Cerebellar cortex (tissue), 1 donor: ENCODE measurements at regions not wholly inside any gene's neighbourhood (a gene's known extent, or its start where the extent isn't known, plus 50 kb on each side); places are given as distances from the start of the nearest gene placed in this dataset.

Experiments
- DNase-seq: peaks from one replicate; pipeline ENCODE4 v3.0.0-alpha.2; 2015; ENCODE audit warnings: low spot score

- no peak for DNase-seq
These were observed 413.2 kb downstream of the CDH26 start for GRCh38 chr20:60371384-60371783.

GRCh38 chr20:60372275-60372674 is 414.1 kb downstream of the CDH26 start:
- no peak for DNase-seq

DNA sequence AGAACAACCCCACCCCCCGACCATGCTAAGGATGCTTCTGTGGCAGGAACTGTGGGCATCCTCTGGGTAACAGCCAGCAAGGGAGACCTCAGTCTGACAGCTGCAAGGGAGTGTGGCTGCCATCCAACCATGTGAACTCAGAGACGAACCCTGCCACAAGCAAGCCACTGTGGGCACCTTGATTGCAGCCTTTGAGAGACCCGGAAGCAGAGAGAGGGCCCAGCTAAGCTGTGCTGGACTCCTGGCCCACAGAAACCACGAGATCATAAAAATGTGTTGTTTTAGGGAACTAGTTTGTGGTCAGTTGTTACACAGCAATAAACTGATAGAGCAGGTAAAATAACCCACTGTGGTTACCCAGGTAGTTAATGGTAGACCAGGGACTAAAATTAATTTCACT is 414.6 kb downstream of the CDH26 start:
- DNase-seq: no peak

DNA sequence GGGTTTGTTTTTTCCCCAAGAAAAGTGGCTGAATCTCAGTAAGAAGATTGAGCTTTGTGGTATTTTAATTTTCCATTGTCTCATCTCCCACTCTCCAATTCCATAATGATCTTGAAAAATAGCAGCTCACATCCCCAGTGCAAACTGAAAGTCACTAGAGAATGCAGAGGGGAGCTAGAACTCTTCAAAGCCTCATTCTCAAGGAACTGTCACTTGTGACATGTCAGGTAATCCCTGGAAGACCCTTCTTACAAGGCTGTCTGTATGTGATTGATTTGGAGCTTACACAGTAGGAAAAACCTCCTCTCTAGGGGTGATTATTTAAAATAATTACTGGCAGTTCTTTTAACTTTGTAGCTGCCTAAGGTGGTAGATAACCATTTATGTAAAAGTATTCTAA is 420.4 kb downstream of the CDH26 start:
- DNase-seq: no peak

DNA sequence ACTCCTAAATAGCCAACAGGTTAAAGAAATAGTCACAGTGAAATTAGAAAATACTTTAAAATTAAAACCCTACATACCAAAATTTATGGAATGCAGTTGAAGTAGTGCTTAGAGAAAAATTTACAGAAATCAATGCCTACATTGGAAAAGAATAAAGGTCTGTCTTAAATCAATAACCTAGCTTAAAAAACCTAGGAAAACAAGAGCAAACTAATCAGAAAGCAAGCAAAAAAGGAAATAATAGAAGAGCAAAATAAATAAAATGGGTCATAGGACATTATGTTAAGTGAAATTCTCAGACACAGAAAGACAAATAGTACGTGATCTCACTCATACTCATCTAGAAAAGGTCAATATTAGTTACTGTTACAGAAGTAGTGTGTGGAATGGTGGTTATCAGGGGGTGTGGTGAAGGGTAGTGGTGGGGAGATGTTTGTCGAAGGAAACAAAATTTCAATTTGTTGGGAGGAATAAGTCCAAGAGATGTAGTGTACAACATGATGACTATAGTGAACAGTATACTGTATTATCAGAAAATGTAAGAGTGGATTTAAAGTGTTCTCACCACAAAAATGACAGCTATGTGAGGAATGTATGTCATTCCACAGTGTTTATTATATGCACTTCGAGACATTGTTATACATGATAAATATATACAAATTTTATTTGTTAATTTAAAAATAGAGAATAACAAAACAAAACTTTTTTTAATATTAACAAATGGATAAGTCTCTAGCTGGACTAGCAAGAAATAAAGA is 423.6 kb downstream of the CDH26 start:
- DNase-seq: no peak

- DNase-seq: no peak
These were observed 431.2 kb downstream of the CDH26 start for GRCh38 chr20:60389441-60389840.

DNA sequence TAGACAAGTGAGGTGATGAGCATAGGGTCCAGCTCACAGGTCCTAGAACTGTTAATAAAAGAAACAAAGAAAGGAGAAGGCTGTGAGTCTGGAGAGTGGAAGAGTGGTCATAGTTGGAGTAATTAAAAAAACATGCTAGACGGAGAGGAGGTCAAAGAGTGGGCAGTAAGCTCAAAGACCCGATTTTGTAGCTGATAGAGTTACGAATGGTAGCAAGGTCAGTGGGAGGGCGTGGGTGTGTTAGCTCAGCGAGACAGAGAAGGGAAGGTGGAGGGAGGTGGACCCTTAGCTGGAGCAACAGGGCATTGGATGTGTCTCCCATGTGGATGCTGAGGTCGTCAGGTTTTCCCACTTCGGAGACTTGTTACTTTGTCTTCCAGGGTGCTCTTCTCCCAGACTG is 431.7 kb downstream of the CDH26 start:
- DNase-seq: no peak

DNA sequence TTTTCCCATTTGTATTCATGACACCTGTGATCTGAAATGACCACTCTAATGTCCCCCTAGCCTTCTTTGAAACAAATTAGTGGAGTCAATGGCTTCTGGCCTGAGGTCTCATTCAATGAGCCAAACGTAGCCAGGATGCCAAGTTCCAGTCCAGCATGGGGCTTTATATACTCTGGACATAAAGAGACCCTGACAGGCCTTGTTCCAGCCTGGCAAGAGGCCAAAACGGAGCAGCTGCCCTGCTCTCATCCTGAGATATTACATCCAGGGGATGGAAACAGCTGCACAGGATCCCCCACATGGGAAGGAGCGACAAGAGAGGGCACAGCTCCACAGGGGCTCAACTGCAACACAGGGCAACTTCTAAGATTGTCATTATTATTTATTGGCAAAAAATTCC is 437.8 kb downstream of the CDH26 start:
- no peak for DNase-seq

GRCh38 chr20:60400567-60400966 is 442.3 kb downstream of the CDH26 start:
- DNase-seq: no peak

DNA sequence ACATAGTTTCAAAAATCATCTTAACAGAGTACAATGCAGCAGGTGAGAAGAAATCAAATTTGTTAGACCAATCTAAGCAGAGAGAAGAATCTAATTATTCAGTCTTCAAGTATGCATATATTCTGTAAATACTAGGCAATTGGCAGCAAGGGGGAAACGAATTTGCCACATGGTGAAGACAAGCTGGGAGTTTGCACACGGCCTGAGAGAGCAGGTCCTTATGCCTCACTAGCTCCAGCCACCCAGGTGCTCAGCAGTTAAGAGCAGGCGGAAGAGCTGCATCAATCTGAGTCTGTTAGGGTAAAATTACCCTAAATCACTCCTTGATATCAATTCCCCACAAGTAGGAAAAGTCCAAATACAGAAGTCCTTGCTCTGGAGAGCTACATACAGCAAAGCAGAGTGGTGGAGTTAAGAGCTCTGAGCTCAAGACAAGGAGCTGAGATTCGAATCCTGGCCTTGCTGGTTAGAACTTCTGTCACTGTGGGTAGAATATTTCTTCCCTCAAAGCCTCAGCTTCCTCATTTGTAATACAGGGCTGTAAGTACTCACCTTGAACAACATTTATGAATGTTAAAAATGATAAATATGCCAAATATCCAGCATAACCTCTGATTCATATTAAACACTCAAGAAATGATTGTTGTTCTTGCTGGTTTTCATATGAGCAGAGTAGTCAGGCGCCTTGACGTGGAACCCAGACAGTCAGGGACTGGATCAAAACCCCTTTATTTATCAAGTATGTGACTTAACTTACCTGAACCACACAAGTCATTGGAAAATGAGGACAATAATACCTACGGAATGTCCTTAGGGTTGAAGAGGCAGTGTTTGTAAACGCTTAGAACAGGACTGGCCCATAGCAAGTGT is 444.2 kb downstream of the CDH26 start:
- no peak for DNase-seq

- DNase-seq: no peak
These were observed 445.0 kb downstream of the CDH26 start for GRCh38 chr20:60403105-60403741.

GRCh38 chr20:60407011-60407771 is 449.0 kb downstream of the CDH26 start:
- DNase-seq: no peak

DNA sequence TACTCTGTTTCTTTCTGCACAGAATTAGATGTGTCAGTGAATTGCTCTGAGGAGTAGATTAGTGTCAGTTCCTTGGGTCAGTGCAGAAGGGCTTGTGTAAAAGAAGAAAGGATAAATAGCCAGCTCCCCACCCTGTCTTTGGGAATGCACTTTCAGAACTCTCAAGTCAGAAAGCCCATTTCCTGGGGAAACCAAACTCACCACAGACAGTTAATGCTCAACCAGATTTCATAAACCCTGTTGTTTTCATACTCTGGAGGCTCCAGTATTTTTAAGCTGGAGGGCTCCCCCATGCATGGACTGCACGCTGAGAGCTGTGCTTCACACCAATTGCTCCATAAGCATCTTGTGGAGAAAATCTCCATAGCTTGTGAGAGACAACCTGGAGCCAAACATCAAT is 449.7 kb downstream of the CDH26 start:
- no peak for DNase-seq

GRCh38 chr20:60408435-60408834 is 450.2 kb downstream of the CDH26 start:
- DNase-seq: no peak

GRCh38 chr20:60410618-60411264 is 452.5 kb downstream of the CDH26 start:
- DNase-seq: no peak

- no peak for DNase-seq
These were observed 453.6 kb downstream of the CDH26 start for GRCh38 chr20:60411813-60412212.

DNA sequence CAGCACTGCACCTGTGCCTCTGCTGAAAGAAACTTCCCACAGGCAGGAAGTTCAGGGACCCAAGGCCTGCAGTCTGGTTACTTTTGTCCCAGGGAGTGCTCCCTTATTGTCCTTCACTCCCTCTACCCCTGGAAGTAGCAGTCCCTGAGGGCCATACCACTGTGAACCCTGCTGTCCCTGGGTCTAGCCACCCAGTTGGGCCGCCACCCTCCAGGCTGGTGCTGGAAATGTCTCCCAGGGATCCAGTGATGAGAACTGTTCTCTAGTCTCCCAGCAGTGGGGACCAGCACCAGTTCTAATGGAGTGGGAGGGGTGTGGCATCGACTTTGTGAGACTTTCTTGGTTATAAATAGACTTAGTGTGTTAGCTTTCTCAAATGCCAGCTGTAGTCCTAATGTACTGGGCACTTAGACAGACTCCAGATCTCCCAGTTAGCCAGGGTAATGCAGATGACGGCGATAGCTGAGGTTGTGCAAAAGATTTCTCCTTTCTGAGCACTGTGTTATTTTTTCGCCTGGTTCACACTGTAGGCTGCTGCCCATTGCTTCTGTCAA is 462.5 kb downstream of the CDH26 start:
- DNase-seq: no peak

GRCh38 chr20:60422848-60423247 is 464.6 kb downstream of the CDH26 start:
- DNase-seq: no peak

DNA sequence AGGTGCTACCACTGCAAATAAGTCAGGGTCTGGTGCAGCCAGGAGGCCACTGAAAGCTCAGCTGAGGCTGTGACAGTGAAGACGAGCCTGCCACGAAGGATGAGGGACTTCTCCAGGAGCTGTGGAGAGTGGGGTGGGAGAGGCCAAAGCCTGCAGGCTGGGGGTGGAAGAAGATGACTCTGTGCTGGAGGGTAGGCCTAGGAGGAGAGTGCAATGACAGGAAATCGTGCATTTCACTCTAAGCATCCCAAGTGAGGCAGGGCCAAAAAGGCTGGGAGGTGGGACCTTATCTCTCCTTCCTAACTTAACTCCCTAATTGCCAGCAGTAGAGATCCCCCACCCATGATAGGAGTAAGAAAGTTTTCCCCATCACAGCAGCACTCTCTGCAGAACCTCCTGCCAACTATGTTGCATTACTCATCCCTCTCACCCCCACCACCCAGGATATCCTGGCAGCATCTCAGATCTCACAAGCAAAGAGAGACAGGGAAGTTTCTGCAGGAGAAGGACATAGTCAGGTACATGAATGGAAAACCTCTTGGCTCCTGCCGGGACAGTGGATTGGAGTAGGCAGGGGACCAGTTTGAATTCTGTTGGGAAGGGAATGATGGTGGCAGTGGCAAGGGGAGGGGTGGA is 466.2 kb downstream of the CDH26 start:
- no peak for DNase-seq

DNA sequence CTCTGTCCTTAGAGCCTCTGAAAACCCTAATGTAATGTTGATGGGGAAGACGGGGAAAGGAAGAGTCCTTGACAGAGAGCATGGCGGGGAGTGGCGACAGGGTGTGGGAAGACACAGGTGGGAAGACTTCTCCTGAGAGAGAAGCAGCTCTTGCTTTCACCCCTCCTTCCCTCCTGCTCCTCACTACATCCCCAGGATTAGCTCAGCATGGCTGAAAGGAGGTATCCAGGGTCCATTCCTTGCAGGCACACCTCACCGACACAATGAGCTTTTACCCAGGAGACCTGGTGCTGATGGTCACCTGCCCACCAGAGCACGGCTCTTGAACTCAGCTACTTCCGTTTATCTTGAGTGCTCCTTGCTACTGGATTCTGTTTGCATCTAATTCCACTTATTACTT is 469.3 kb downstream of the CDH26 start:
- no peak for DNase-seq

GRCh38 chr20:60428651-60429050 is 470.4 kb downstream of the CDH26 start:
- no peak for DNase-seq
